Ascending aorta (tissue), 2 donors: ENCODE measurements at regions not wholly inside any gene's neighbourhood (a gene's known extent, or its start where the extent isn't known, plus 50 kb on each side); places are given as distances from the start of the nearest gene placed in this dataset.
"Not testable (repeated sequence)": the region's sequence is repeated elsewhere in the genome, so short reads cannot be mapped to it uniquely, and the experiment has no call there.

Experiments
- DNase-seq, 2 donors: peaks; one replicate each; pipeline ENCODE4 v3.0.0-alpha.2; 2019; ENCODE audit warnings: low spot score in 2 of 2
- H3K27ac ChIP-seq, 2 donors: fragments of 200-600 bp; sonication (generic); one replicate each; pipeline ENCODE4 v1.5.1; 2016 to 2017; ENCODE audit warnings: mild to moderate bottlenecking in 1 of 2
- H3K27me3 ChIP-seq: fragments of 200-600 bp; sonication (generic); one replicate; pipeline ENCODE4 v1.5.1; 2017
- H3K36me3 ChIP-seq, 2 donors: fragments of 200-600 bp; sonication (generic); one replicate each; pipeline ENCODE4 v1.5.1; 2016
- H3K4me1 ChIP-seq, 2 donors: fragments of 200-600 bp; sonication (generic); one replicate each; pipeline ENCODE4 v1.5.1; 2016 to 2017; ENCODE audit warnings: mild to moderate bottlenecking in 1 of 2
- H3K4me3 ChIP-seq, 2 donors: fragments of 200-600 bp; sonication (generic); one replicate each; pipeline ENCODE4 v1.5.1; 2016 to 2017; ENCODE audit warnings: mild to moderate bottlenecking in 1 of 2
- H3K9me3 ChIP-seq, 2 donors: fragments of 200-600 bp; sonication (generic); one replicate each; pipeline ENCODE4 v1.5.1; 2016
- intact Hi-C: fragments of 100-400 bp; cut with DNase I; formaldehyde crosslinking; loops from one replicate; pipeline ENCODE4 v1.15.1; 2023
- TF ChIP-seq, protein P1 (sequence below), 3 experiments: fragments of 200-600 bp in 2 of 3; fragments of 450-650 bp in 1 of 3; sonication (generic) in 2 of 3; IDR thresholded peaks; one replicate each; pipeline ENCODE4 v1.5.1; 2016 to 2019; ENCODE audit warnings: antibody characterized with exemption in 3 of 3, mild to moderate bottlenecking in 1 of 3, moderate library complexity in 1 of 3

DNA sequence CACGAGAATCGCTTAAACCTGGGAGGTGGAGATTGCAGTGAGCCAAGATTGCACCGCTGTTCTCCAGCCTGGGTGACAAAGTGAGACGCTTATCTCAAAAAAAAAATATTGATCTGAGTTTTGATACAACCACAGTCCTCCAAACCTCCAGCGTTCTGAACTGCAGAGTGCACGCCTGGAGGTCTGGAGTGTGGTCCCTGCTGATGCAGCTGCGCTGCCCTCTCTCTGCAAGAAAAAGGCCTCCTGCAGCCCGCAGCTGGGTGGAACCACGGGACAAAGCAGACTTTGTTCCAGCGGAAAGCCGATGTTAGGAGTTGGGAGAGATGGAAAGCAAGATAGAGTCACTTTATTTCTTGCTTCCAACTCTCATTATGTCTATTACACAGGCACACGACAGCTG lies 144.9 kb upstream of the SOD1 start:
- Histone ChIP-seq H3K27ac (no peak overlapping the region), H3K4me1 (no peaks in the 10 kb centered on the region), H3K4me3 (no peak overlapping the region), H3K9me3 (no peaks in the 10 kb centered on the region), H3K36me3 (no peaks in the 10 kb centered on the region), H3K27me3 (no peaks in the 10 kb centered on the region)
- DNase-seq, result no peak
- TF ChIP-seq, protein P1, sequence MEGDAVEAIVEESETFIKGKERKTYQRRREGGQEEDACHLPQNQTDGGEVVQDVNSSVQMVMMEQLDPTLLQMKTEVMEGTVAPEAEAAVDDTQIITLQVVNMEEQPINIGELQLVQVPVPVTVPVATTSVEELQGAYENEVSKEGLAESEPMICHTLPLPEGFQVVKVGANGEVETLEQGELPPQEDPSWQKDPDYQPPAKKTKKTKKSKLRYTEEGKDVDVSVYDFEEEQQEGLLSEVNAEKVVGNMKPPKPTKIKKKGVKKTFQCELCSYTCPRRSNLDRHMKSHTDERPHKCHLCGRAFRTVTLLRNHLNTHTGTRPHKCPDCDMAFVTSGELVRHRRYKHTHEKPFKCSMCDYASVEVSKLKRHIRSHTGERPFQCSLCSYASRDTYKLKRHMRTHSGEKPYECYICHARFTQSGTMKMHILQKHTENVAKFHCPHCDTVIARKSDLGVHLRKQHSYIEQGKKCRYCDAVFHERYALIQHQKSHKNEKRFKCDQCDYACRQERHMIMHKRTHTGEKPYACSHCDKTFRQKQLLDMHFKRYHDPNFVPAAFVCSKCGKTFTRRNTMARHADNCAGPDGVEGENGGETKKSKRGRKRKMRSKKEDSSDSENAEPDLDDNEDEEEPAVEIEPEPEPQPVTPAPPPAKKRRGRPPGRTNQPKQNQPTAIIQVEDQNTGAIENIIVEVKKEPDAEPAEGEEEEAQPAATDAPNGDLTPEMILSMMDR (IDR thresholded peaks at IDR 0.05), result no peak
- intact Hi-C loops, result no loop called here

DNA sequence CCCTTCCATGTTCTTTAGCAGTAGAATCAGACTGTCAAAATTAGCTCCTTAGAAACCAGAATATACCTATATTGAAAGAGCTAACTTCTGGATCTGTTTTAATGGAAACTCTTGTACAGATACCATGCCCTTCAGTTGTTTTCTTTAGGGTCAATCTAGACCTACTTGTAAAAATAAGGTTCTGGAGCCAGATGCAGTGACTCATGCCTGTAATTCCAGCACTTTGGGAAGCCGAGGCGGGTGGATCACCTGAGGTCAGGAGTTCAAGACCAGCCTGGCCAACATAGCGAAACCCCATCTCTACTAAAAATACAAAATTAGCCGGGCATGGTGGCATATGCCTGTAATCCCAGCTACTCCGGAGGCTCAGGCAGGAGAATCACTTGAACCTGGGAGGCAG lies 146.0 kb upstream of the SOD1 start:
- DNase-seq, H3K27ac ChIP-seq, H3K4me1 ChIP-seq, H3K4me3 ChIP-seq, intact Hi-C loops, H3K27me3 ChIP-seq, H3K36me3 ChIP-seq, H3K9me3 ChIP-seq: not testable (repeated sequence)

- intact Hi-C loops, H3K36me3 ChIP-seq, H3K4me3 ChIP-seq, H3K4me1 ChIP-seq, DNase-seq, H3K9me3 ChIP-seq, H3K27ac ChIP-seq, H3K27me3 ChIP-seq: not testable (repeated sequence)
Observed at GRCh38 chr21:31511999-31512398, 147.5 kb upstream of the SOD1 start.

DNA sequence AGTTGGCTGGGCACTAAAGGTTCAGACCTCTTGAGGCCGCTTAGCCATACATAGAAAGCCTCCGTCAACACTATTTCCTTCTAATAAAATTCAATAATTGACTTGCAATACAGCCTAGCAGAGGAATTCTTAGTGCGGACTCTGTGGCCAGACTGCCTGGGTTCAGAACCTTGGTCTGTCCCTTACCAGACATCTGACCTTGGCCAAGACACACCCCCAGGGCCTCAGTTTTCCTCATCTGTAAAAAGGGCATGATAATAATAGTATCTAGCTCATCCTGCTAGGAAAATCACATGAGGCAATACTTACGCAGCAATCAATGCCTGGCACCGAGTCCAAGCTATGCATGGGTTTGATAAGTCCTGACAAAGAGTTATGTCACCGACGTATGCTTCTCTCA lies 148.2 kb upstream of the SOD1 start:
- intact Hi-C loops, result no loop called here
- Histone ChIP-seq H3K4me1 (no peaks in the 10 kb centered on the region), H3K9me3 (no peaks in the 10 kb centered on the region), H3K27ac (no peak overlapping the region), H3K4me3 (no peak overlapping the region), H3K36me3 (no peaks in the 10 kb centered on the region), H3K27me3 (no peaks in the 10 kb centered on the region)
- TF ChIP-seq, protein P1 (IDR thresholded peaks at IDR 0.05), result no peak
- DNase-seq, result no peak

- Histone ChIP-seq H3K9me3 (no peaks in the 10 kb centered on the region), H3K4me3 (no peak overlapping the region), H3K27ac (no peak overlapping the region), H3K27me3 (no peaks in the 10 kb centered on the region), H3K4me1 (no peaks in the 10 kb centered on the region), H3K36me3 (no peaks in the 10 kb centered on the region)
- TF ChIP-seq, protein P1 (IDR thresholded peaks at IDR 0.05), result no peak
- intact Hi-C loops, result no loop called here
- DNase-seq, result no peak
Observed at GRCh38 chr21:31509194-31510017, 150.1 kb upstream of the SOD1 start.

- Histone ChIP-seq H3K4me3 (no peak overlapping the region), H3K36me3 (no peaks in the 10 kb centered on the region), H3K27ac (no peak overlapping the region), H3K27me3 (no peaks in the 10 kb centered on the region), H3K9me3 (no peaks in the 10 kb centered on the region), H3K4me1 (no peaks in the 10 kb centered on the region)
- intact Hi-C loops, result no loop called here
- no peak for DNase-seq
- TF ChIP-seq, protein P1 (IDR thresholded peaks at IDR 0.05), result no peak
Observed at GRCh38 chr21:31505975-31506374, 153.5 kb upstream of the SOD1 start.

GRCh38 chr21:31503939-31504338 lies 155.6 kb upstream of the SOD1 start:
- Histone ChIP-seq H3K9me3 (no peaks in the 10 kb centered on the region), H3K27me3 (no peaks in the 10 kb centered on the region), H3K4me3 (no peak overlapping the region), H3K36me3 (no peaks in the 10 kb centered on the region), H3K27ac (no peak overlapping the region), H3K4me1 (no peaks in the 10 kb centered on the region)
- no peak for DNase-seq
- intact Hi-C loops, result no loop called here
- TF ChIP-seq, protein P1 (IDR thresholded peaks at IDR 0.05), result no peak
